Osteocyte (in vitro differentiated cells): ENCODE measurements at regions not wholly inside any gene's neighbourhood (a gene's known extent, or its start where the extent isn't known, plus 50 kb on each side); places are given as distances from the start of the nearest gene placed in this dataset.
A peak's percentile ranks its signal among the peaks of the same experiment; 100 is the strongest.

ENCODE experiments used
- DNase-seq: peaks from one replicate; pipeline ENCODE4 v3.0.0; 2021; ENCODE audit warnings: mixed read lengths; ENCODE audit not compliant: unreplicated experiment; ENCODE audit errors: extremely low spot score
- H3K27ac Mint-ChIP-seq: one replicate; pipeline ENCODE4 v1.8.0; 2021; ENCODE audit warnings: mild to moderate bottlenecking, mixed read lengths; ENCODE audit not compliant: unreplicated experiment
- H3K27me3 Mint-ChIP-seq: one replicate; pipeline ENCODE4 v1.8.0; 2021; ENCODE audit warnings: mixed read lengths; ENCODE audit not compliant: unreplicated experiment
- H3K36me3 Mint-ChIP-seq: one replicate; pipeline ENCODE4 v1.8.0; 2021; ENCODE audit warnings: mixed read lengths; ENCODE audit not compliant: unreplicated experiment
- H3K4me1 Mint-ChIP-seq: one replicate; pipeline ENCODE4 v1.8.0; 2021; ENCODE audit warnings: mixed read lengths; ENCODE audit not compliant: unreplicated experiment
- H3K4me3 Mint-ChIP-seq: one replicate; pipeline ENCODE4 v1.8.0; 2021; ENCODE audit warnings: mild to moderate bottlenecking, moderate library complexity, mixed read lengths; ENCODE audit not compliant: unreplicated experiment
- H3K9me3 Mint-ChIP-seq: one replicate; pipeline ENCODE4 v1.8.0; 2021; ENCODE audit warnings: mixed read lengths; ENCODE audit not compliant: unreplicated experiment
- TF ChIP-seq, protein P1 (sequence below): fragments of 200-600 bp; sonication (generic); IDR thresholded peaks from 2 replicates; pipeline ENCODE4 v1.5.0; 2021; ENCODE audit warnings: antibody characterized with exemption, mild to moderate bottlenecking, moderate library complexity

DNA sequence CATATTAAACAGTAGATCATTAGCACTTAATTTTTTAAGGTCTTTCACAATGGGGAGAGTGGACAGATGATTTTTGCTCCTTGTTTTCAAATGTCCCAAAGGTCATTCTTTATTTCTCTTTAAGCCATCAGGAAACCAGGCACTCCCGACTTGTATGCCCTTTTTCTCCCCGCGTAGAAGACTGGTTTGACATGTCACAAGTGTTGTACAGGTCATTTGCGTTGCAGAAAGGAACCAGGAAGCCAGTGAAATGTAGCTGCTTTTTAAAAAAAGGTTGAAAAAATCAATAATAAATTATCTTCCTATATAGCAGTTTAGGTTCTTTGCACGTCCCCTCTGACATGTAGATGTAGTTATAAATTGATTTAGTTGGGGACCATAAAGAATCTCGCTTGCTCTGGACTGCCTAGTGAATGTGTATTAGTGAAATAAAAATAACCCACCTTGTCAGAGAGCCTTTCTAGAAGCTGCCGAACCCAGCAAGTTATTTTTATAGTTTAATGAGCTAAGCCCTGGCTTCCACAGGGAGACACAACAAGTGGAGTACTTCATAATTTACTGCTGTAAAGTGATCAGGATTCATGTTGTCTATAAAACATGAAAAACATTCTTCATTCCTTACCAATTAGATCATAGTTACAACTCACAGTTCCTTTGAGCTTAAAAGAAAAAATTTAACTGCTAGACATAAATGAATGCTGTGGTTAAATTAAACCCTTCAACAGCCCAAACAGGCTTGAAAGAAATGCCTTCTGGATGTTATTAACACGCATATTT lies 404.6 kb downstream of the CSNK1G3 start:
- Mint-ChIP-seq H3K9me3 (peaks cover 22% of the 10 kb centered on the region), H3K4me3 (no peak overlapping the region), H3K27ac (peak overlapping the region; percentile 24), H3K36me3 (peaks cover 4% of the 10 kb centered on the region), H3K27me3 (no peaks in the 10 kb centered on the region), H3K4me1 (peaks cover 13% of the 10 kb centered on the region)
- no peak for DNase-seq
- TF ChIP-seq, protein P1, sequence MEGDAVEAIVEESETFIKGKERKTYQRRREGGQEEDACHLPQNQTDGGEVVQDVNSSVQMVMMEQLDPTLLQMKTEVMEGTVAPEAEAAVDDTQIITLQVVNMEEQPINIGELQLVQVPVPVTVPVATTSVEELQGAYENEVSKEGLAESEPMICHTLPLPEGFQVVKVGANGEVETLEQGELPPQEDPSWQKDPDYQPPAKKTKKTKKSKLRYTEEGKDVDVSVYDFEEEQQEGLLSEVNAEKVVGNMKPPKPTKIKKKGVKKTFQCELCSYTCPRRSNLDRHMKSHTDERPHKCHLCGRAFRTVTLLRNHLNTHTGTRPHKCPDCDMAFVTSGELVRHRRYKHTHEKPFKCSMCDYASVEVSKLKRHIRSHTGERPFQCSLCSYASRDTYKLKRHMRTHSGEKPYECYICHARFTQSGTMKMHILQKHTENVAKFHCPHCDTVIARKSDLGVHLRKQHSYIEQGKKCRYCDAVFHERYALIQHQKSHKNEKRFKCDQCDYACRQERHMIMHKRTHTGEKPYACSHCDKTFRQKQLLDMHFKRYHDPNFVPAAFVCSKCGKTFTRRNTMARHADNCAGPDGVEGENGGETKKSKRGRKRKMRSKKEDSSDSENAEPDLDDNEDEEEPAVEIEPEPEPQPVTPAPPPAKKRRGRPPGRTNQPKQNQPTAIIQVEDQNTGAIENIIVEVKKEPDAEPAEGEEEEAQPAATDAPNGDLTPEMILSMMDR: no peak

DNA sequence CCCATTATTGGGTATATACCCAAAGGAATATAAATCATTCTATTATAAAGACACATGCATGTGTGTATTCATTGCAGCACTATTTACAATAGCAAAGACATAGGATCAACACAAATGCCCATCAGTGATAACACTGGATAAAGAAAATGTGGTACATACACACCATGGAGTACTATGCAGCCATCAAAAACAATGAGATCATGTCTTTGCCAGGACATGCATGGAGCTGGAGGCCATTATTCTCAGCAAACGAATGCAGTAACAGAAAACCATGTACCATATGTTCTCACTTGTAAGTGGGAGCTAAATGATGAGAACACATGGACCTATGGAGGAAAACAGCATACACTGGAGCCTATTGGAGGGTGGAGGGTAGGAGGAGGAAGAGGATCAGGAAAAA lies 402.4 kb downstream of the CSNK1G3 start:
- H3K27me3 Mint-ChIP-seq: no peaks in the 10 kb centered on the region
- no peak overlapping the region for H3K4me3 Mint-ChIP-seq
- peaks cover 14% of the 10 kb centered on the region for H3K9me3 Mint-ChIP-seq
- H3K36me3 Mint-ChIP-seq: no peaks in the 10 kb centered on the region
- H3K4me1 Mint-ChIP-seq: peaks cover 24% of the 10 kb centered on the region
- TF ChIP-seq, protein P1: no peak
- no peak for DNase-seq
- no peak overlapping the region for H3K27ac Mint-ChIP-seq

DNA sequence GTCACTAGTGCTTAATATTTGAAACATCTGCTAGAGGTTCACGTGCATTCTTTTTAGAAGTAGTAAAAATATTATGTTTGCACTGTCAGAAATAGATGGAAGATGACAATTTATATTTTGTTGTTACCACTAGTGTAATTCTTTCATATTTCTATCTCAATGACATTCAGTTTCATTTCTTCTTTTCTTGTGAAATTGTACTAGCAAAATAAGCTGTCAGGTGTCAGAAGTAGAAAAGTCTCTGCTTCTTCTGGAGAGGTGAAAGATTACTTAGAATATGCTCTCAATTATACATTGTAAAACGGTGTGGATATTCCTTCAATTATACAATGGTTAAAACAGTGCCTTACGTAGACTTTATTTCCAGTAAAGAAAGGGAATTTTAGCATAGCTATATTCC lies 395.4 kb downstream of the CSNK1G3 start:
- Mint-ChIP-seq H3K9me3 (no peaks in the 10 kb centered on the region), H3K36me3 (no peaks in the 10 kb centered on the region), H3K27ac (no peak overlapping the region), H3K4me3 (no peak overlapping the region), H3K4me1 (peaks cover 11% of the 10 kb centered on the region), H3K27me3 (no peaks in the 10 kb centered on the region)
- no peak for DNase-seq
- TF ChIP-seq, protein P1: no peak

DNA sequence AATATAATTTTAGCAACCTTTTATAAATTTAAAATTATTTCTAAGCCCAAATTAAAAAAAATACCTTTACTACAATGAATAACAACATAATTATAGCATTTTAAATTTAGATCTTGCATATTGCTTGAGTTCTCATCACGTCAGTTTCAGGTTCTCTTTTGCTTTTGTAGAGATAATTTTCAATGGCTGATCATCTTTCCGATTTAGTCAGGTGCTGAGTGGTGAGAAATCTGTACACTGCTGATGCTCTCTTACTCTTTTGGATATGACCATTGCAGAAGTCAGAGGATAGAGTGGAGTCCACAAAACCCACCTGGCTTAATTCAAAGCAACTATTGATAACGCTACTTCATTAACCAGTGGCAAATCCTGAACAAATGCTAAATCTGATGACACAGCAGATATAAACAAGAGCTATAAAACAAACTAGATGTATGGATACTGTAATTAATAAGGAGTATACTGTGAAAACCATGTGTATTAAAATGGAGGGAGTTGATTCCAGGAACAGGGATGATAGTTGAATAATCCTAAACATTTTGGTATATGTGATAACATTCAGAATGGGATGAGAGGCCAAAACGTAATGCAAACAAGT lies 394.8 kb downstream of the CSNK1G3 start:
- no peaks in the 10 kb centered on the region for H3K9me3 Mint-ChIP-seq
- peaks cover 13% of the 10 kb centered on the region for H3K4me1 Mint-ChIP-seq
- DNase-seq: no peak
- no peaks in the 10 kb centered on the region for H3K36me3 Mint-ChIP-seq
- H3K4me3 Mint-ChIP-seq: no peak overlapping the region
- no peaks in the 10 kb centered on the region for H3K27me3 Mint-ChIP-seq
- TF ChIP-seq, protein P1: no peak
- H3K27ac Mint-ChIP-seq: no peak overlapping the region

DNA sequence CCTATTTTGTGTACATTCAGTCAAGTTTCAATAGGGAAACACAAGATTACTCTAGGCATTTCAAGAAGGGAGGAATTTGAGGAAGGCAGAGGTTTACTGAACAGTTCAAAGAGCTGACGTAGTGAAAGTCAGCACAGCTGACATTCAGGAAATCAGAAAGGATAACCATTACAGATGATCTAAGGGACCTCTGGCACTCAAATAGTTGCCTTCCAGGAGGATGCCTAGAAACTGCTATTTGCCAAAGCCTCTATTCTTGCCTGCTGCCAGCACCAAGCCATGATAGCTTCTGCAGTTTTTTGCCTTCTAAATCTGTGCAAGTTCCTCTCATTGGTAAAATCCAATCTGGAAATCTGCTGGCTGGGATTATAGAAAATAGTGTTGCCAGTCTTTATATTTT lies 373.1 kb downstream of the CSNK1G3 start:
- Mint-ChIP-seq H3K9me3 (peaks cover 3% of the 10 kb centered on the region), H3K36me3 (no peaks in the 10 kb centered on the region), H3K4me1 (peaks cover 35% of the 10 kb centered on the region), H3K27me3 (no peaks in the 10 kb centered on the region), H3K4me3 (no peak overlapping the region), H3K27ac (no peak overlapping the region)
- DNase-seq: no peak
- TF ChIP-seq, protein P1: no peak
